C4-2B (cell line): ENCODE measurements at regions not wholly inside any gene's neighbourhood (a gene's known extent, or its start where the extent isn't known, plus 50 kb on each side); places are given as distances from the start of the nearest gene placed in this dataset.

Source experiments
- CTCF ChIP-seq: fragments of 450-650 bp; conservative IDR thresholded peaks from 2 replicates; pipeline ENCODE4 v1.5.1; 2017; ENCODE audit warnings: mild to moderate bottlenecking
- ZFX ChIP-seq: fragments of 450-650 bp; IDR thresholded peaks from 2 replicates; pipeline ENCODE4 v1.6.1; 2017

- TF ChIP-seq CTCF, result no peak
- TF ChIP-seq ZFX, result no peak
Measured at GRCh38 chr7:84916161-84916560, 270.7 kb downstream of the SEMA3D start.
